HG03521 (cell line): ENCODE measurements at regions not wholly inside any gene's neighbourhood (a gene's known extent, or its start where the extent isn't known, plus 50 kb on each side); places are given as distances from the start of the nearest gene placed in this dataset.
"Not testable (repeated sequence)": the region's sequence is repeated elsewhere in the genome, so short reads cannot be mapped to it uniquely, and the experiment has no call there.

Source experiments
- ATAC-seq: cut with Tn5 transposase; IDR thresholded peaks from one replicate; pipeline ENCODE4 v1.9.1; 2021; ENCODE audit warnings: mild to moderate bottlenecking, moderate library complexity; ENCODE audit not compliant: unreplicated experiment

GRCh38 chr13:76829572-76830327 is 56.5 kb downstream of the KCTD12 start:
- no peak for ATAC-seq

DNA sequence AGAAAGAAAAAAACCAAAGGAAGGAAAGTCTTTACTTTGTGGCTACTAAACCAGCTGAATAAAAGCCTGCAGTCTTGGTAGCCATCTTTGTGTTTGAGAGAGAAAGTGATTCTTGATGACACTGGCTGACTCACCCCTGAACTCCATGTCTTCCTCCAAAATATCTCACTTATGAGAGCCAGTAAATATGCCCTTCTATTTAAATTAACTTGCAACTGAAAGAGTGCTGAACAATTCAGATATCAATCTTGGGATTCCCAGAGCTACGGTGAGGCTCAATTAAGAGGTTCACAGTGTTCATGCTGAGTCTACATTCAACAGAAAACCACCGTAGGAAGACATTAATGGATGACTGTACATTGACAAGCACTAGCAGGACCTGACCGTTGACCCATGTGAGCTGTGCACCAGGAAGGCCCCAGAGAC is 57.9 kb downstream of the KCTD12 start:
- no peak for ATAC-seq

DNA sequence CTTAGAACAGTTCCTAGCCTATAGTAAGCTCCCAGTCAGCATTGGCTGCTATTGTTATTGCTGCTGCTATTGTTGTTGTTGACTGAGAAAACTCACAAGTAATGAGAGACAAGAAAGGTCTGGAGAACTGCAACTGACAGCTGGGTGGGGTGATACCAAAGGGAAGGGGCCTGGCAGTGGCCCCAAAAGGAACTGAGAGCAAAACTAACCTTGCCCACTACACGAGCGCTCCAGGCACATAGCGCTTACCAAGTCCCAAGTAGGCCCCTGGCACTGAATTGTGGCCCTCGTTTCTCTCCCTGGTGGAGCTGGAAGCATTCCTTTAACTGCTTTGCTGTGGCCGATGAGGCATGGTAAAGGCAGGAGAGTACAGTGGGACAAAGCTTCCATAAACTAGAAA is 59.7 kb downstream of the KCTD12 start:
- ATAC-seq: no peak

DNA sequence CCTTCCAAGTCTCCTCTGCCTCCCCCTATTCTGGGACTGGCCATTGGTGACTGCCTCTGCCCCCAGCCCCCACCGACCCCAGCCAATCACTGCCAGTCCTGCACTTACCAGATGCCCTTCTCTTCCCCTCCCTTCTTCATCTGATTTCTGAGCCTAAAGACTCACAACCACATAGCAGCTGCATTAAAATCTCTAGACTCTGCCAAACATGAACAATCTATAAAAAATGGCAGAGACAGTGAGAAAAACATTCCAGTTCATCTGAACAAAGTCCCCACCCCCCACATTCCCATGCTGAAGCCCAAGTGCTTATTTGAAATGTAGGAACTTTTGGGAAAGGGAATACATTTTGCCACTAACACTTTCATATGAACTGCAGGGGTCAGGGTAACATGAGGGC is 60.8 kb downstream of the KCTD12 start:
- no peak for ATAC-seq

GRCh38 chr13:76823969-76824368 is 62.2 kb downstream of the KCTD12 start:
- ATAC-seq: no peak

DNA sequence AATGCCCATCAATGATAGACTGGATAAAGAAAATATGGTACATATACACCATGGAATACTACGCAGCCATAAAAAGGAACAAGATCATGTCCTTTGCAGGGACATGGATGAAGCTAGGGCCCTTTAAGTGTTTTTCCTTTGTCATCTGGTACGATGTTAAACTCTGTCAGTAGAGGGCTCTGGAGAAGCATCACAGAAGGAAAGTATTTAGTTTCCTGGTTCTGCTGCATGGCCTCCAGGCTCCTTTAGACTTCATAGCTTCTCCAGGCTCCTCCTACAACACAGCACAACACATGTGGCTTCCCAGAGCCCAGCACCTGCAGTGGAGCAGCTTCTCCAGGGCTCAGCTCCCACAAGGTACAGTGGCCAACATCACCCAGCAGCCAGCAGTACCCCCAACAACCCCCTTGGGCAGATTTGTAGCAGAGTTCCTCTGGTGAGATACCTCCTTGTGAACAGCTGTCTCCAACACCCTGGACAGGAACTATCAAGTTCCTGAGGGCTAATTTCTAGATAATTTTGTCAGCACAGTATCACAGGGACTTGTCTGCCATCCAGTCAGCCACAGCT is 63.4 kb downstream of the KCTD12 start:
- ATAC-seq: no peak

DNA sequence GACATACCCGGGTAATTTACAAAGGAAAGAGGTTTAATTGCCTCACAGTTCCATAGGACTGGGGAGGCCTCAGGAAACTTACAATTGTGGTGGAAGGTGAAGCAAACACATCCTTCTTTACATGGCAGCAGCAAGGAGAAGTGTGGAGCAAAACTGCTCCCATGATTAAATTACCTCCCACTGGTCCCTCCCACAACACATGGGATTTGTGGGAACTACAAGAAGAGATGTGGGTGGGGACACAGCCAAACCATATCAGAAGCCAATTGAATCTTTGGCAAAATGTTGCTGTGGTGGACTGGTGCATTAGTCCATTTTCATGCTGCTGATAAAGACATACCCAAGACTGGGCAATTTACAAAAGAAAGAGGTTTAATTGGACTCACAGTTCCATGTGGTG is 65.0 kb downstream of the KCTD12 start:
- not testable (repeated sequence) for ATAC-seq

DNA sequence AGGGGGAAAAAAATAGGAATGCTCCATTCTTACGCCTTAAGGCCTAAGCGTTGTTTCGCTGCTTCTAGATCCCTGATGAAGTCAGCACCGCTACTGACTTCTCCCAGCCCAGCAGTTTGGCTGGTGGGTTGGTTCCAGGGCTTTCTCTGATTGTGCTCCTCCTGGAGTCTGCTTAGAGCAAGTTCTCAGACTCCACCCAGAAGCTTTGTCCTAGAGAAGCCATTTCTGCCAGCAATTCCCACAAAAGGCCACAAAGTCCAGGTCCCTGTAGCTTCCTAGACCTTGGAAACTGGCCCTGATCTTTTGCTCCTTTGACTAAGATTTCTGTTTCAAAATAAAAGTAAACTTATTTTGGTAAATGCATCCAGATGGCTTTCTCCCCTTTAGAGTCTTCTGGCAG is 65.4 kb downstream of the KCTD12 start:
- no peak for ATAC-seq

- no peak for ATAC-seq
Measured at GRCh38 chr13:76816394-76816793, 69.8 kb downstream of the KCTD12 start.

- ATAC-seq: no peak
Measured at GRCh38 chr13:76815344-76815743, 70.9 kb downstream of the KCTD12 start.

DNA sequence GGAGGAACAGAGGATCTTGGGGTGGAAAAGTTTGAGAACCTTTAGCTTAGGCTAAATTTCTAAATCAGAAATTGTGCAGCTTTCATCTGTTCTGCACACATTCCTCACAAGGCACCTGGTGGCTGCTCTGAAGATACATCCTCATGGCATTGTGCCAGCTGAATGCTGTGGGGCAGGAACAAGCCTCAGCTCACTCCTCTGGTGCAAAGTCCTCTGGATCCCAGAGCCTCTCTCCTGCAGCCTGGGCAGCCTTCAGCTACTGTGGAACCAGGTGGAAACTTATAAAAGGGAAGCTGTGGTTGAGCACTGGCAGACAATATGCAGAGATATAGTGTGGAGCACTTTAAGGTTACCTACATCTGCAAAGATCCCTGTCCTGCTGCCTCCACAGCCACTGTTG is 72.3 kb downstream of the KCTD12 start:
- no peak for ATAC-seq

GRCh38 chr13:76813000-76813691 is 73.1 kb downstream of the KCTD12 start:
- no peak for ATAC-seq

DNA sequence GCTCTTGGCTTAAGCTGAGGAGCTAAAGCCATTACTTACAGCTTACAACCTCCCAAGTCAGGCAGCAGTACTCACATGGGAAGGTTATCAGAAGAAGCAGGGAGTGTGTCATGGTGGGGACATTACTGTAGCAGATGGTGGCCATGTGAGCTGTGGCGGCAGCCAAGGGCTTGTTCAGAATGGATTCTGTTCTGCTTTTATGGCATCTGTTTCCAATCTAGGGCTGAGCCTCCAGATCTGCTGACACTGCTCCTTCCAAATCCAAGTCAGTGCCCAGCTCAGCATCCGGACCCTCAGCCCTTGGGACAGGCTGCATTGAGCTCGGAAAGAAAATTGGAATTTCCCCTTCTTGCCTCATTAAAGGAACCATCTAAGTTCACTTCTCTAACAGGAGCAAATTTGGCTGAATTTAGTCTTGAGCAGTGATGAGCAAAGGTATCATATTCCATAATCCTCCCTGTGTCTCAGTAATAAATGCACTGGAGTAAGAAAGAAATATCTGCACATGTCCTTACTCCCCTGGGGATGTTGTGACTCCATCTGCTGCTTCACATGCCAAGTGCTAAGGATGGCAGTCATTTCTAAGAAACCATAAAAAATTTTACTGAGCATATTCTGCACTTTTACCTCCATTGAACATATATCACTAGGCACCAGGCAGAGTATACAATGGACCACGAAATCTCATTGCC is 73.9 kb downstream of the KCTD12 start:
- no peak for ATAC-seq

GRCh38 chr13:76809389-76809788 is 76.8 kb downstream of the KCTD12 start:
- ATAC-seq: no peak

DNA sequence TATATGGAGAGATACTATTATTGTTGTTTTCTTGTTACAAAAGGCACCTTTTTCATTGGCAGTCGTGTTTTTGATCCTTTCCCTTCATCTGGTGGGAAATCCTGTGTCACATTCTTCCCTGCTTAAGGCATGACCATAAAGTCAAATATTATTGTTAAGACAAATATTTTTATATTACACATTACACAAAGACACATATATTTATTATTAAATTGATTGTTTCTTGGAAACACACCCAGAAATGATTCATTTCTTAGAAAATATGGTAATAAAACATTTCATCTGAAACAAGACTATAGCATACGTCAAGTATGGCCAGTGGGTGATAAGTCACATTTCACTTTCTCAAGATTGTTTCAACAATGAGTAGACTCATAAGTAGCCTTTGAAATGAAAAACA is 77.3 kb downstream of the KCTD12 start:
- ATAC-seq: no peak

GRCh38 chr13:76804801-76805200 is 81.4 kb downstream of the KCTD12 start:
- no peak for ATAC-seq

GRCh38 chr13:76803831-76804230 is 82.4 kb downstream of the KCTD12 start:
- ATAC-seq: no peak

GRCh38 chr13:76800943-76801342 is 85.3 kb downstream of the KCTD12 start:
- ATAC-seq: no peak

- no peak for ATAC-seq
Measured at GRCh38 chr13:76799696-76800095, 86.5 kb downstream of the KCTD12 start.

DNA sequence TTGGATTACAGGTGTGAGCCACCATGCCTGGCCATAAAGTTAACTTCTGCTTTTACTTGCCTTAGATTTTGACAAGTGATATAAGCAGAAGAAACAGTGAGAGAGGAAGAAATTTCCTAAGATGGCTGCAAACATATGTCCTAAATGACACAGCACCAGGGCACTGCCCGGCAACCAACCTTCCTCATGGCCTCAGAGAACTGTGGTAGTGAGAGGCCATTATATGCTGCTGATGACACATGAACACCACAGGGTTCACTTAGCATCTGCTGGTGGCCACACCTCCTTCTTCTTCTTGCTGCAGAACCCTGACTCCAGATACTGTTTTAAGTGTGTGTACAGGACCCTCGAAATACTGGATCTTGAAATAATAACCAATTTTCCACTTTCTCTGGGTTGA is 88.2 kb downstream of the KCTD12 start:
- no peak for ATAC-seq

DNA sequence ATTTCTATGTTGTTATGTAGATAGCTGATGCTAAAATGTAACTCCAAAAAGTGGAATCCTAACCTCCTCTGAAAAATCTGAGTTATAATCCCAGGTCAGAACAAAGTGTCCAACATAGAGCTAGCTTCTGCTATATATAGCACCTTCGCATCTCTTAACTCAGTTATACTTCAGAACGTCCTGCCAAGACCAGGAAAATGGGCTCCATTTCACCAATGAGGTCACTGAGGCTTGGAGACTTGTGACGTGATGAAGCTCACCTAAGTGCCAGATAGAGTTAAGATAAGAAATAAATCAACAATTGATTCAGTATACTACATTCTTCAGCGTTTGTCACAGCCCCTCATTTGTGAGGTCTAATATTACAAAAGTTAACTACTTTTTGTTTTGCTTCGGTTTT is 88.8 kb downstream of the KCTD12 start:
- ATAC-seq: no peak

DNA sequence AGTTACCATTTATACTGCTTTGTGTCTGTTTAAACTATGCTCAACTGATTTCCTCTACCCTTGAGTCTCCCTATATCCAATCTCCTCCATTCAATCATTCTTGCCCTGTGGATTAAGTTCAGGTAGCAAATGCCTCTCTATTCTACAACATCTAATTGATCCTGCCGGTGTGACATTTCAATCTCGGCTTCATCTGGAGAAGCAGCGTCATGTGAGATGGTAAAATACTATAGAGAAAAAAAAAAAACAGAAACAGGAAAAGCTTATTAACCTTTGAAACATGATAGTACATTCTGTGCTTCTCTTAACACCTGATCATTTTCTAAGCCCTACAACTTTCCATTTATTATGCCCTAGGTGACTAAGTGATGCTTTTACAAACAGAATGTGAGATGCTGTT is 89.4 kb downstream of the KCTD12 start:
- no peak for ATAC-seq
